ENCODE measurements at regions not wholly inside any gene's neighbourhood (a gene's known extent, or its start where the extent isn't known, plus 50 kb on each side); places are given as distances from the start of the nearest gene placed in this dataset.

DNA sequence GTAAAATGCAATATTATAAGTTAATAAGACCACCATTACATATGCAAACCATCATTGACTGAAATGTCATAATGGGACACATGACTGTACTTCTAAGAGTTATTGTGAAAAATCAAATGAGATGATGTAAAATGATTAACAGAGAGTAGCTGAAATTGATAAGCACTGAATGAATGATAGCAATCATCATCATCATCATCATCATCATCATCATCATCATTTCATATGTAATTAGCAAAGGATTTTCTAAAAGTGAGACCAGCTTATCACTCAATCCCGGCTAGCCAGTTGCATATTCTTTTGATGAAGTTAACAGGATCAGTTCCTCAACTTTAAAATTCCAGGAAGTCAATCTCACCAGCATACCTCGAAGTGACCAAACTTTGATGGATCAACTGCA lies 650.3 kb upstream of the KLF4 start:
- Histone ChIP-seq H4K20me1 (ENCODE audit: insufficient read depth, low read length) (no peaks in the 10 kb centered on the region), H3K9me2 (ENCODE audit: low read depth, low read length) (no peaks in the 10 kb centered on the region), H3K27me3 (ENCODE audit: insufficient read depth, low read length) (no peaks in the 10 kb centered on the region), H3K9ac (ENCODE audit: low read length) (no peak overlapping the region), H3K9me3 (ENCODE audit: low read length) (no peaks in the 10 kb centered on the region), H3K4me3 (ENCODE audit: low read depth, low read length, poor library complexity, severe bottlenecking) (no peak overlapping the region), H2AFZ (ENCODE audit: low read length) (no peak overlapping the region), H3F3A (ENCODE audit: insufficient read depth, low read length) (no peaks in the 10 kb centered on the region), H3K36me3 (ENCODE audit: insufficient read depth, low read length) (no peaks in the 10 kb centered on the region), H3K27ac (ENCODE audit: low read depth, low read length, poor library complexity, severe bottlenecking) (no peak overlapping the region), H3K4me1 (ENCODE audit: insufficient read depth, low read length, severe bottlenecking) (no peaks in the 10 kb centered on the region), H3K4me2 (ENCODE audit: low read length) (no peak overlapping the region), H3K79me2 (ENCODE audit: insufficient read depth, low read length) (no peaks in the 10 kb centered on the region)
- TF ChIP-seq, protein P1, sequence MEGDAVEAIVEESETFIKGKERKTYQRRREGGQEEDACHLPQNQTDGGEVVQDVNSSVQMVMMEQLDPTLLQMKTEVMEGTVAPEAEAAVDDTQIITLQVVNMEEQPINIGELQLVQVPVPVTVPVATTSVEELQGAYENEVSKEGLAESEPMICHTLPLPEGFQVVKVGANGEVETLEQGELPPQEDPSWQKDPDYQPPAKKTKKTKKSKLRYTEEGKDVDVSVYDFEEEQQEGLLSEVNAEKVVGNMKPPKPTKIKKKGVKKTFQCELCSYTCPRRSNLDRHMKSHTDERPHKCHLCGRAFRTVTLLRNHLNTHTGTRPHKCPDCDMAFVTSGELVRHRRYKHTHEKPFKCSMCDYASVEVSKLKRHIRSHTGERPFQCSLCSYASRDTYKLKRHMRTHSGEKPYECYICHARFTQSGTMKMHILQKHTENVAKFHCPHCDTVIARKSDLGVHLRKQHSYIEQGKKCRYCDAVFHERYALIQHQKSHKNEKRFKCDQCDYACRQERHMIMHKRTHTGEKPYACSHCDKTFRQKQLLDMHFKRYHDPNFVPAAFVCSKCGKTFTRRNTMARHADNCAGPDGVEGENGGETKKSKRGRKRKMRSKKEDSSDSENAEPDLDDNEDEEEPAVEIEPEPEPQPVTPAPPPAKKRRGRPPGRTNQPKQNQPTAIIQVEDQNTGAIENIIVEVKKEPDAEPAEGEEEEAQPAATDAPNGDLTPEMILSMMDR (IDR thresholded peaks at IDR 0.05; ENCODE audit: low read length): no peak
- TF ChIP-seq EZH2 (IDR thresholded peaks at IDR 0.05; ENCODE audit: borderline replicate concordance, low read length): no peak

GRCh38 chr9:108138516-108138915 lies 648.9 kb upstream of the KLF4 start:
- H4K20me1 ChIP-seq (ENCODE audit: insufficient read depth, low read length): no peaks in the 10 kb centered on the region
- H3K4me3 ChIP-seq (ENCODE audit: low read depth, low read length, poor library complexity, severe bottlenecking): no peak overlapping the region
- no peaks in the 10 kb centered on the region for H3F3A ChIP-seq (ENCODE audit: insufficient read depth, low read length)
- no peaks in the 10 kb centered on the region for H3K36me3 ChIP-seq (ENCODE audit: insufficient read depth, low read length)
- H2AFZ ChIP-seq (ENCODE audit: low read length): no peak overlapping the region
- no peaks in the 10 kb centered on the region for H3K9me2 ChIP-seq (ENCODE audit: low read depth, low read length)
- no peak overlapping the region for H3K4me2 ChIP-seq (ENCODE audit: low read length)
- no peak overlapping the region for H3K27ac ChIP-seq (ENCODE audit: low read depth, low read length, poor library complexity, severe bottlenecking)
- no peak overlapping the region for H3K9ac ChIP-seq (ENCODE audit: low read length)
- TF ChIP-seq, protein P1 (IDR thresholded peaks at IDR 0.05; ENCODE audit: low read length): no peak
- no peak for TF ChIP-seq EZH2 (IDR thresholded peaks at IDR 0.05; ENCODE audit: borderline replicate concordance, low read length)
- H3K79me2 ChIP-seq (ENCODE audit: insufficient read depth, low read length): no peaks in the 10 kb centered on the region
- no peaks in the 10 kb centered on the region for H3K27me3 ChIP-seq (ENCODE audit: insufficient read depth, low read length)
- H3K4me1 ChIP-seq (ENCODE audit: insufficient read depth, low read length, severe bottlenecking): no peaks in the 10 kb centered on the region
- no peaks in the 10 kb centered on the region for H3K9me3 ChIP-seq (ENCODE audit: low read length)

DNA sequence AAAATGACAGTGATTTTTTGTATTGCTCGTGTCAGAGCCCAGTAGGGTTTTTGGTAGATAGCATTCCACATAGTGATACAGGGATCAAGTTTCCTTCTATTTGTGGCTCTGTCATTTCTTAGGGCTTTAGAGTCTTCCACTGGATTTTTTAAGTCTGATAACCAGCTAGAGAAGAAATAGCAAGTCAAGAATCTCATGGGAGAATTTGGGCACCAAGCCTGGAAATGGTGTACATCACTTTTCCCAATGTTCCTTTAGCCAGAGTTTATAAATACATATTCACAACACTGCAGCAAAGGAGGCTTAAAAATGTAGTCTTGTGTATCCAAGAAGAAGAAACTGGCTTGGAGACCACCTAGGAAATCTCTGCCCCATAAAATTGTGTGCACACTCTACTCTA lies 647.1 kb upstream of the KLF4 start:
- Histone ChIP-seq H3K9ac (ENCODE audit: low read length) (no peak overlapping the region), H3K9me2 (ENCODE audit: low read depth, low read length) (no peaks in the 10 kb centered on the region), H3K4me3 (ENCODE audit: low read depth, low read length, poor library complexity, severe bottlenecking) (no peak overlapping the region), H3K27me3 (ENCODE audit: insufficient read depth, low read length) (no peaks in the 10 kb centered on the region), H4K20me1 (ENCODE audit: insufficient read depth, low read length) (no peaks in the 10 kb centered on the region), H3K4me2 (ENCODE audit: low read length) (no peak overlapping the region), H2AFZ (ENCODE audit: low read length) (no peak overlapping the region), H3K27ac (ENCODE audit: low read depth, low read length, poor library complexity, severe bottlenecking) (no peak overlapping the region), H3K9me3 (ENCODE audit: low read length) (no peaks in the 10 kb centered on the region), H3F3A (ENCODE audit: insufficient read depth, low read length) (no peaks in the 10 kb centered on the region), H3K79me2 (ENCODE audit: insufficient read depth, low read length) (no peaks in the 10 kb centered on the region), H3K4me1 (ENCODE audit: insufficient read depth, low read length, severe bottlenecking) (no peaks in the 10 kb centered on the region), H3K36me3 (ENCODE audit: insufficient read depth, low read length) (no peaks in the 10 kb centered on the region)
- TF ChIP-seq EZH2 (IDR thresholded peaks at IDR 0.05; ENCODE audit: borderline replicate concordance, low read length): no peak
- TF ChIP-seq, protein P1 (IDR thresholded peaks at IDR 0.05; ENCODE audit: low read length): no peak

All from OCI-LY1 (cell line).